Mesendoderm (in vitro differentiated cells): ENCODE measurements at regions not wholly inside any gene's neighbourhood (a gene's known extent, or its start where the extent isn't known, plus 50 kb on each side); places are given as distances from the start of the nearest gene placed in this dataset.

Experiments
- DNase-seq: peaks from one replicate; pipeline ENCODE4 v3.0.0; 2013
- H2AK5ac ChIP-seq: 2 replicates; pipeline ENCODE4 v1.6.1; 2013; ENCODE audit warnings: low read length, inconsistent platforms
- H2BK120ac ChIP-seq: 2 replicates; pipeline ENCODE4 v1.6.1; 2013; ENCODE audit warnings: low read depth, mild to moderate bottlenecking, low read length, moderate library complexity, mixed read lengths
- H2BK15ac ChIP-seq: replicated peaks from 2 replicates; pipeline ENCODE4 v1.6.1; 2013; ENCODE audit warnings: low read depth, mild to moderate bottlenecking, moderate library complexity
- H2BK5ac ChIP-seq: 2 replicates; pipeline ENCODE4 v1.6.1; 2013; ENCODE audit warnings: low read length, inconsistent platforms
- H3K18ac ChIP-seq: 2 replicates; pipeline ENCODE4 v1.6.1; 2013; ENCODE audit warnings: mild to moderate bottlenecking, low read length, mixed read lengths
- H3K23ac ChIP-seq: one replicate; pipeline ENCODE4 v1.6.1; 2013; ENCODE audit warnings: low read length
- H3K27ac ChIP-seq: 2 replicates; pipeline ENCODE4 v1.5.1; 2013; ENCODE audit warnings: low read depth, mild to moderate bottlenecking, inconsistent platforms, low read length, moderate library complexity
- H3K27me3 ChIP-seq: 2 replicates; pipeline ENCODE4 v1.6.1; 2013; ENCODE audit warnings: low read length, control low read depth, mild to moderate bottlenecking, inconsistent platforms; ENCODE audit not compliant: insufficient read depth, poor library complexity
- H3K36me3 ChIP-seq: 2 replicates; pipeline ENCODE4 v1.6.1; 2013; ENCODE audit warnings: low read length, inconsistent platforms; ENCODE audit not compliant: control insufficient read depth, insufficient read depth
- H3K4ac ChIP-seq: one replicate; pipeline ENCODE4 v1.6.1; 2013; ENCODE audit warnings: low read depth, mild to moderate bottlenecking, low read length, moderate library complexity
- H3K4me1 ChIP-seq: 2 replicates; pipeline ENCODE4 v1.6.1; 2013; ENCODE audit warnings: low read depth, low read length, inconsistent platforms; ENCODE audit not compliant: control insufficient read depth
- H3K4me2 ChIP-seq: 2 replicates; pipeline ENCODE4 v1.6.1; 2013; ENCODE audit warnings: low read length
- H3K4me3 ChIP-seq: 2 replicates; pipeline ENCODE4 v1.5.1; 2013; ENCODE audit warnings: mild to moderate bottlenecking, low read length
- H3K56ac ChIP-seq: one replicate; pipeline ENCODE4 v1.6.1; 2013; ENCODE audit warnings: low read length
- H3K79me1 ChIP-seq: 2 replicates; pipeline ENCODE4 v1.6.1; 2013; ENCODE audit warnings: low read length, inconsistent platforms
- H3K79me2 ChIP-seq: 2 replicates; pipeline ENCODE4 v1.6.1; 2013; ENCODE audit warnings: mild to moderate bottlenecking, low read length; ENCODE audit not compliant: control insufficient read depth, insufficient read depth
- H3K9ac ChIP-seq: 2 replicates; pipeline ENCODE4 v1.6.1; 2013; ENCODE audit warnings: low read length, inconsistent platforms
- H4K5ac ChIP-seq: one replicate; pipeline ENCODE4 v1.6.1; 2013; ENCODE audit warnings: low read length
- H4K8ac ChIP-seq: one replicate; pipeline ENCODE4 v1.6.1; 2013; ENCODE audit warnings: low read depth, mild to moderate bottlenecking, control low read depth, low read length, moderate library complexity
- WGBS: extraction: QIAGEN DNeasy Blood & Tissue Kit; methylation state at CpG from one replicate; pipeline ENCODE4 v1.1.7; 2013; ENCODE audit warnings: low lambda C conversion rate, missing lambda C conversion rate; ENCODE audit not compliant: insufficient coverage; ENCODE audit errors: extremely low coverage; 5-methylcytosine and 5-hydroxymethylcytosine counted together

GRCh38 chr11:119974051-119974450 is 163.9 kb downstream of the TRIM29 start:
- Histone ChIP-seq H4K5ac (no peak overlapping the region), H3K36me3 (no peaks in the 10 kb centered on the region), H3K56ac (no peak overlapping the region), H2AK5ac (no peak overlapping the region), H3K18ac (no peak overlapping the region), H3K9ac (no peak overlapping the region), H3K4me3 (no peak overlapping the region), H3K27ac (no peak overlapping the region), H3K4me2 (no peak overlapping the region), H3K23ac (no peak overlapping the region), H4K8ac (no peak overlapping the region), H2BK120ac (no peak overlapping the region), H3K4ac (no peak overlapping the region), H3K79me1 (no peaks in the 10 kb centered on the region), H3K79me2 (no peaks in the 10 kb centered on the region), H2BK15ac (no peak overlapping the region), H3K4me1 (peaks cover 4% of the 10 kb centered on the region), H3K27me3 (no peaks in the 10 kb centered on the region), H2BK5ac (no peak overlapping the region)
- peak; percentile 46 for DNase-seq
- no CpG with 5 or more reads among the region's 4 CpGs for WGBS

GRCh38 chr11:119972281-119972680 is 165.6 kb downstream of the TRIM29 start:
- no peak overlapping the region for H3K56ac ChIP-seq
- H3K9ac ChIP-seq, result no peak overlapping the region
- no peak for DNase-seq
- no peak overlapping the region for H2BK120ac ChIP-seq
- H3K4me3 ChIP-seq, result no peak overlapping the region
- no peaks in the 10 kb centered on the region for H3K36me3 ChIP-seq
- H3K79me1 ChIP-seq, result no peaks in the 10 kb centered on the region
- H3K23ac ChIP-seq, result no peak overlapping the region
- H3K27me3 ChIP-seq, result no peaks in the 10 kb centered on the region
- peaks cover 4% of the 10 kb centered on the region for H3K4me1 ChIP-seq
- H4K5ac ChIP-seq, result no peak overlapping the region
- no peak overlapping the region for H4K8ac ChIP-seq
- WGBS, result no CpG with 5 or more reads among the region's 2 CpGs
- H3K4me2 ChIP-seq, result no peak overlapping the region
- H3K18ac ChIP-seq, result no peak overlapping the region
- no peak overlapping the region for H3K27ac ChIP-seq
- no peak overlapping the region for H2AK5ac ChIP-seq
- H3K4ac ChIP-seq, result no peak overlapping the region
- H2BK5ac ChIP-seq, result no peak overlapping the region
- no peaks in the 10 kb centered on the region for H3K79me2 ChIP-seq
- H2BK15ac ChIP-seq, result no peak overlapping the region

- Histone ChIP-seq H3K23ac (no peak overlapping the region), H3K9ac (no peak overlapping the region), H3K79me2 (no peaks in the 10 kb centered on the region), H3K4me1 (peaks cover 4% of the 10 kb centered on the region), H3K4me3 (no peak overlapping the region), H4K5ac (no peak overlapping the region), H3K27ac (no peak overlapping the region), H3K27me3 (no peaks in the 10 kb centered on the region), H3K36me3 (no peaks in the 10 kb centered on the region), H3K18ac (no peak overlapping the region), H3K56ac (no peak overlapping the region), H3K4ac (no peak overlapping the region), H3K79me1 (no peaks in the 10 kb centered on the region), H4K8ac (no peak overlapping the region), H2BK120ac (no peak overlapping the region), H3K4me2 (no peak overlapping the region), H2BK15ac (no peak overlapping the region), H2AK5ac (no peak overlapping the region), H2BK5ac (no peak overlapping the region)
- no CpG with 5 or more reads among the region's 15 CpGs for whole genome bisulfite sequencing
- no peak for DNase-seq
These were observed 167.2 kb downstream of the TRIM29 start for GRCh38 chr11:119970555-119971304.

- H3K4me1 ChIP-seq, result peaks cover 2% of the 10 kb centered on the region
- H2BK15ac ChIP-seq, result no peak overlapping the region
- H4K8ac ChIP-seq, result no peak overlapping the region
- no peak overlapping the region for H3K9ac ChIP-seq
- no peak overlapping the region for H2BK120ac ChIP-seq
- no peaks in the 10 kb centered on the region for H3K36me3 ChIP-seq
- H3K18ac ChIP-seq, result peak overlapping the region; percentile 32
- no peaks in the 10 kb centered on the region for H3K27me3 ChIP-seq
- H2BK5ac ChIP-seq, result no peak overlapping the region
- H3K23ac ChIP-seq, result no peak overlapping the region
- H3K79me1 ChIP-seq, result no peaks in the 10 kb centered on the region
- peak overlapping the region; percentile 26 for H3K27ac ChIP-seq
- no peak overlapping the region for H4K5ac ChIP-seq
- no peak overlapping the region for H3K4ac ChIP-seq
- no peak overlapping the region for H2AK5ac ChIP-seq
- no peaks in the 10 kb centered on the region for H3K79me2 ChIP-seq
- DNase-seq, result peak; percentile 97
- WGBS, result no CpG with 5 or more reads among the region's 8 CpGs
- no peak overlapping the region for H3K4me2 ChIP-seq
- peak overlapping the region; percentile 58 for H3K56ac ChIP-seq
- H3K4me3 ChIP-seq, result no peak overlapping the region
These were observed 173.5 kb downstream of the TRIM29 start for GRCh38 chr11:119964136-119965025.

GRCh38 chr11:119957951-119958350 is 180.0 kb downstream of the TRIM29 start:
- Histone ChIP-seq H3K56ac (no peak overlapping the region), H2BK120ac (no peak overlapping the region), H3K4me3 (no peak overlapping the region), H3K23ac (no peak overlapping the region), H3K4me2 (no peak overlapping the region), H2BK15ac (no peak overlapping the region), H3K79me1 (no peaks in the 10 kb centered on the region), H2AK5ac (no peak overlapping the region), H3K4me1 (no peaks in the 10 kb centered on the region), H3K27me3 (no peaks in the 10 kb centered on the region), H3K9ac (no peak overlapping the region), H3K18ac (no peak overlapping the region), H2BK5ac (no peak overlapping the region), H3K79me2 (no peaks in the 10 kb centered on the region), H4K5ac (no peak overlapping the region), H3K27ac (no peak overlapping the region), H3K4ac (no peak overlapping the region), H3K36me3 (no peaks in the 10 kb centered on the region), H4K8ac (no peak overlapping the region)
- no peak for DNase-seq
- WGBS, result no CpG with 5 or more reads among the region's 2 CpGs
